ENCODE measurements at regions not wholly inside any gene's neighbourhood (a gene's known extent, or its start where the extent isn't known, plus 50 kb on each side); places are given as distances from the start of the nearest gene placed in this dataset.

DNA sequence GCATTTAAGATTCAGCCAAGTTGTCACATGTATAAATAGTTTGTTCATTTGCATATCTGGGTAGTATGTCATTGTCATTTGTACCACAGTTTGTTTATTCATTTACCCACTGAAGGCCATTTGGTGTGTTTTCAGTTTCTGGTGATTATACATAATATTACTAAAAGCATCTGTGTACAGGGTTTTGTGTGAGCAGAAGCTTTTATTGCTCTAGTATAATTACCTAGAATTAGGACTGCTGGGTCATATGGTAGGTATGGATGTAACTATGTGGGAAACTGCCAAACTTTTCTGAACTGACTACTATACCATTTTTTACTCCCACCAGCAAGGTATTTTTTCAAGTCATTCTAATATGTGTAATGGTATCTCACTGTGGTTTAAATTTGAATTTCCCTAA is 584.0 kb upstream of the GHITM start:
- in situ Hi-C loops (cut with HindIII; ENCODE audit: low sequenced_read_pairs): no loop called here

DNA sequence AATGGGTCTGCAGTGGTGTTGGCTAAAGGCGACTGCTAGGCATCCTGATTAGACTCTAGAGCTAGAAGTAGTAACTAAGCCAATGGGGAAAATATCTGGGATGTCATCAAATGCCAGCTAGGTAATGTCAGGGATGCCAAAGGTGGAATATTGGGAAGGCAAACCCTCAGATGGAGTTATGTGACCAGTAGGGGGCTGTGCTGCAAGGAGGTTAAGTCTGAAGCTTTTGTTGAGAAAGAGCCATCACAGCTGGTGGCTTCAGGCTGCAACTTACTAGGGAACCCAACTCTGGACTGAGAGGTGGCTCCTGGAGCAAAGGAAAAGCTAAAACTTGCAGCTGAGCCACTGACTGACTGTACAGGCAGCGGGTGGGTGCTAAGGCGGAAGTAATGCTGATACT is 576.9 kb upstream of the GHITM start:
- in situ Hi-C loops (cut with HindIII; ENCODE audit: low sequenced_read_pairs): no loop called here

DNA sequence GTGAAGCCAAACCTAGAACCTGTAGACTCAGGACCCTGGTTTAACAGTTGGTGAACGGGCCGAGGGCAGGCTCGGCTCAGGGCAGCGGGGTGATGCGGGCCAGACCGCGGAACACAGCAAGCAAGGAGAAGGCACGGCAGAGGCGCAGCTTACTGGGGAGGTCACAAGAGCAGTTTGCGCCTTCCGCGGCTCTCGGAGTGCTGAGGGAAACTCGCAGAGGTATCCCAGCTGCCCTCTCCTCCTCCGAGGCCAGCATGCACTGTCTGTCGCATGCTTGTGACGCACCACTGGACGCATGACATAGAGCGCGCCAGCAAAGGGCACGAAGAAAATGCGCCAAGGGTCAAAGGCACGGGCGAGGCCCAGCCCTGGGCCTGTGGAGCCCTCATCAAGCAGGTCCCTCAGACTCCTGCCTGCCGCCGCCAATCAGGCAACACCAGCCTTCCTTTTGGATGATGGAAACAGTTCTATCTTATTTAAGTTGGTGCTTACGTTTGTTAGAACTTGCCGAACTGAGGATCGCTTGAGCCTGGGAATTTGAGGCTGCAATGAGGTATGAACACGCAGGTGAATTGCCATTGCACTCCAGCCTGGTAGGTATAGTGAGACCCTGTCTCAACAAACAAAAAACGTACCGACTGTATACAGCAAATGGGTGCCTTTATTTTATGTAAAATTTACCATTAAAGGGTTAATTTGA is 574.3 kb upstream of the GHITM start:
- in situ Hi-C loops (cut with HindIII; ENCODE audit: low sequenced_read_pairs): no loop called here

DNA sequence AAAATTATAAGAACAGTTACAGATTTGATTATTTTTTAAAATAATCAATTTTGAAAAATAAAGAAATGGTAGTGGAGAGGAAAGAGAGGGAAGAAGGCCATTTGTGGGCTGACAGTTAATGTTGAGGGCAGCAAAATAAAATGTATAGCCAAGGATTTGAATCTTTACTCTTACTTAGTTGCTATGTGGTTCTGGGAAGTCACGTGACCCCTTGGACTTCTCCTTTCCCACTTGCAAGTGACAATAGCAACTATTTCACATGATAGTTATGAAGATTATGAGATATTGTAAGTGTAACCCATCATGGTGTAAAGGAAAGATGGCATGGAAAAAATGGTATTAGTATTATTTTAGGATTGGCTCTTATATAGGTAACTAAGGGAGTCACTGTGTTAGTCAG is 567.3 kb upstream of the GHITM start:
- in situ Hi-C loops (cut with HindIII; ENCODE audit: low sequenced_read_pairs): no loop called here

DNA sequence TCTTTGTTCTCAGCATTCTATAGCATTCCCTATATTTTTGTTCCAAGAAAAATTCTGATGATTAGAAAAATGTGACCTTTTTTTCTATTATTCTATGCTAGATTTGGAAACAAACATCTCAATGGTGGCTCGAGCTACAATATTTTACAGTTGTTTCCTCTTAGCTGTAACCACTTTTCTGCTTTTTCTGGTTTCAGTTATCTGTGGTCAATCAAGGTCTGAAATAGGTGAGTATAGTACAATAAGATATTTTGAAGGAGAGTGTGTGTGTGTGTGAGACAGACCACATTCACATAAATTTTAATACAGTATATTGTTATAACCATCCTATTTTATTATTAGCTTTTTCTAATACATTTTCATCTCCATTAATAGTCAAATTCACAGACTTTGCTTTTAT is 564.5 kb upstream of the GHITM start:
- in situ Hi-C loops (cut with HindIII; ENCODE audit: low sequenced_read_pairs): no loop called here

DNA sequence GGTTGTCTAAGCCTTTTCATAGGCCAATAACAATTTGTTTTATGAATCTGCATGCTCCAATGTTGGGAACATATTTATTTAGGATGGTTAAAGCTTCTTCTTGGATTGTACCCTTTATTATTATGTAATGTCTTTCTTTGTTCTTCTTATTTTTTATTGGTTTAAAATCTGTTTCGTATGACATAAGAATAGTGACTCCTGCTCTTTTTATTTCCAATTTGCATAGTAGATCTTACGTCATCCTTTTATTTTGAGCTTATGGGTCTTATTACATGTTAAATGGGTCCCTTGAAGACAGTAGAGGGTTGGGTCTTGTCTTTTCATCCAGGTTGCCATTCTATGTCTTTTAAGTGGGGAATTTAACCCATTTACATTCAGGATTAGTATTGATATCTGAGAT is 561.9 kb upstream of the GHITM start:
- in situ Hi-C loops (cut with HindIII; ENCODE audit: low sequenced_read_pairs): no loop called here

DNA sequence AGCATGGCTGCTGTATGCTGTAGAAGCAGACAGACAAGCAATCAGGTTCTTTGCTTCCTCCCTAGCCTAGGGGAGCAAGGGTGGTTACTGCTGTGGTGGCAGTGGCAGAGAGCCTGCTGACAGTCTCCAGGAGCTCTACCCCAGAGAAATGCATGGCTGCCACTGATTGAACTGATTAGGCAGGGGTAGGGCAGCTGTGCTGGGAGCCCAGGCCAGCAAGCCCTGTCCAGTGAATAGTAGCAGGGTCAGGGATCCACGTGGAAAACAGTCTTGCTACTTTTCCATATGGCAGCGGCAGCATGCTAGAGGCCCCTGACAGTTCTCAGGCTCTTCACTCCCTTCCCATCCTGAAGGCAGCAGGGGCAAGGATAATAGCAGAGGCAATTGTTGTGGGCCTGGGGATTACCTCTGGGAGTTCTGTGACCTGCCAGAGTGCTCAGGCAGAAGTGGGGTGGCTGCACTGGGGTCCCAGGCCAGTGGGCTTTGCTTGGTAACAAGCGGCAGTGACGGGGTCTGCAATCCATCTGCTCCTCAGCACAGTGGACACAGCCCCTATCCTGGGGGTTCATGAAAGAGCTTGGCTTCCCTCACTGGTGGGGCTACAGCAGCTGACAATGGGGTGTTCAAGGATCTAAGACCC is 558.8 kb upstream of the GHITM start:
- in situ Hi-C loops (cut with HindIII; ENCODE audit: low sequenced_read_pairs): no loop called here

DNA sequence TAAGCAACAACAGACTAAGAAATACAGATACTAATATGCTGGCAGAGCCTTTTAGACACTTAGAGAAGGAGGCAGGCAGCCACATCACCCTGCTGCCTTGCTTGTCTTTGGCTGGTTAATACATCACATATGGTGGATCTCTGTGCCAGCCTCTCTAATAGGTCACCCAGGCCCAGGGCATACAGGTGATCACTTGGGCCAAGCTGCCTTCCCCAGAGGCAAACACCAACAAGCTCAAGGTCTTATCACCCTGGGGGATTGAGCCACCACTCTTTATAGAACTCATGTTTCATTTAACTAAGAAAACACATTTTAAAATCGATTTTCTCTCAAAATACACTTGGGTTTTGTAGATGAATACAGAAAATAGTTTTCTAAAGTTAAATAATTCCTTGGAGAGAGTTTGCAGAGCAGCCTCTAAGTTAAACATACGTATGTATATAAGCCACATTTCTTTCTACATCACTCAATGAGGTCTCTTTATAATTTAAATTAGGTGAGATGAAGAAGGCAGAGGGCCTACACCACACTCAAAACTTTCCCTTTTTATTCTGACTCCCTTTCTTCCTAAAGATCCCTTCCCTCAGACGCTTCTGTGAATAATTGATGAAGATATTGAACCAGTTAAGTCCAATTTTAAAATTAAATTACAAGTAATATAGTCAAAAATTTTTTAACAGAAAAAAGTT is 556.8 kb upstream of the GHITM start:
- in situ Hi-C loops (cut with HindIII; ENCODE audit: low sequenced_read_pairs): no loop called here

DNA sequence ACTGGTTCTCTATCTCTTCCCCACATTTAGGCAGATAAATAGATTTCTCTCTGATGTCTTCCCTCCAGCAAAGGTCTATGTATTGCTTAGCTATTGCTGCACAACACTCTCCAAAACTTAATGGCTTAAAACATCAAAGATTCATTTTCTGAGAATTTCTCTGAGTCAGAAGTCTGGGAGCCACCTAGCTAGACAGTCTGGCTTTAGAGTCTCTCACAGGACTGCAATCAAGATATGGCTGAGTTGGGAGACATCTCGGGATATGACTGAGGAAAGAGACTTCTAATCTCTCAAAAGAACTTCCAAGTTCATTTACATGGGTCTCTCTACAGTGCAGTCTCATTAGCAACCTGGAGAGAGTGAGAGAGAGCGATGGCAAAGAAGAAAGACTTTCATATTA is 553.6 kb upstream of the GHITM start:
- in situ Hi-C loops (cut with HindIII; ENCODE audit: low sequenced_read_pairs): no loop called here

DNA sequence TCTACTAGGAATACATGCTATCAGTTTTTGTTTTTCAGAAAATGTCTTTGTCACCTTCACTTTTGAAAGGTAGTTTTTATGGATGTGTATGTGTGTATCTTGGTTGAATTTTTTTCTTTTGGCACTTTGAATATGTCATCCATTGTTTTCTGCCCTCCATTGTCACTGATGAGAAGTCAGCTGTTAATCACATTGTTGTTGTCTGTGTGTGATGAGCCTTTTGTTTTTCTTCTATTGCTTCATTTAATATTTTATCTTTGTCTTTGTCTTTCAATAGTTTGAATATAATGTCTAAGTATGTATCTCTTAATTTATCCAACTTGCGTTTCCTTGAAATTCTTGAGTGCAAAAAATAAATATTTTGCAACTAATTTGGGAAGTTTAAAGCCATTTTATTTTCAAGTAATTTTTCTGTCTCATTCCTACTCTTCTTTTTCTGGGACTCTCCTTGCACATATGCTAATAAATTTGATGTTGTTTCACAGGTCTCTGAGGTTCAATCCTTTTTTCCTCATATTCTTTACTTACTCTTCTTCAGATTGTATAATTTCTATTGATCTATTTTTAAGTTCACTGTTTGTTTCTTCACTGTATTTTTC is 546.9 kb upstream of the GHITM start:
- in situ Hi-C loops (cut with HindIII; ENCODE audit: low sequenced_read_pairs): no loop called here

DNA sequence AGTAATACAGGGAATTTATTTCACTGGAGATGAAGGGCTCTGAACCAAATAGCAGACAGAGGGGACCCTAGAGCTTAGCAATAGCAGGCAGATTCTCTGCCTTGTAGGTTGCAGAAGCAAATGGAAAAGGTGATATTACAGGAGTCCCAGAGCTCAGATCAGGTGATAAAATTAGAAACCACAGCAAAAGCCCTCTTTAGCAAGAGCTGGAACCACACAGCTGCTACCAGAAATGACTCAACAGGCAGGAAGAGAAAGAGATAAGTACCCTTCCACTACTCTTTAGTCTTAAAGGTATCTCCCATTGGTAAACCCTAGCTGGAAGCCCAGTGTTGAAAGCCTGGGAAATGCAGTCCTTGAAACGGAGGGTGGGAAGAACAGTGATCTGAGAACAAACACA is 535.6 kb upstream of the GHITM start:
- in situ Hi-C loops (cut with HindIII; ENCODE audit: low sequenced_read_pairs): no loop called here

DNA sequence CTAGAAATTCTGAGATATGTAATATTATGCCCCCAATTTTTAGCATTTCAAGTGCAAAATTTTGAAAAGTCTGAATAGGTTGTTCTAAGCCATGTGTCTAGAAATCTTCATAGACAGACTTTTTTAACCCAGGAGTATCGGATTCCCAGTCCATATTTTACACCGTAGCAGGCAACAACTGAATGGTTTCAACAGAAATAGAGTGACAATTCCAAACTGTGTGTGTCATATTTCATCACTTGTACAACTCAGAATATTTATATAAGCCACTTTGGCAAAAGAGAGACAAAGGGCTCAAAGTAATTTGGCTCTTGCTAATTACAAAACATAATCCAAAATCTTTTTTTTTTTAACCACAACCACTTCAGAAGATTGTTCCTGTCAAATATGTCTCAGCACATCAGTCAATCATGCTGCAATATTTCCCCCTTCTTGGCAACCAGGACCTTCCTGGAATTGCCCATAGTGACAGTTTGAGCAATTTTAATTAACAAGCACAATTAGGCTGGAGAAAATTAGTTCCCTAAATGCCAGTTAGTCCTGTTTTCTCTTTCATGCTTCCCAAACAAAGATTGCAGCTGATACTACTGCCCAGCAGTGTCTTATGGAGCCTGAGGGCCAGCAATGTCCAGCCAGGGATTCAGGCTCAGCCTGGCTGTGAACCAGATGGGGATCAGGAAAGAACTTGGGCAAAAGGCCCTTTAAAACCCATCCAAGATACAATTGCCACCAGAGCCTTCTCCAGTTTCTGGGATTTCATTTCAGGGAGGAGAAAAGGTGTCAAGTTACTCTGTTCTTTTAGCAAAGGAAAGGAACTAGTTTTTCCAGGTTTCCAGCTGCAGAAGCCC is 533.3 kb upstream of the GHITM start:
- in situ Hi-C loops (cut with HindIII; ENCODE audit: low sequenced_read_pairs): no loop called here

DNA sequence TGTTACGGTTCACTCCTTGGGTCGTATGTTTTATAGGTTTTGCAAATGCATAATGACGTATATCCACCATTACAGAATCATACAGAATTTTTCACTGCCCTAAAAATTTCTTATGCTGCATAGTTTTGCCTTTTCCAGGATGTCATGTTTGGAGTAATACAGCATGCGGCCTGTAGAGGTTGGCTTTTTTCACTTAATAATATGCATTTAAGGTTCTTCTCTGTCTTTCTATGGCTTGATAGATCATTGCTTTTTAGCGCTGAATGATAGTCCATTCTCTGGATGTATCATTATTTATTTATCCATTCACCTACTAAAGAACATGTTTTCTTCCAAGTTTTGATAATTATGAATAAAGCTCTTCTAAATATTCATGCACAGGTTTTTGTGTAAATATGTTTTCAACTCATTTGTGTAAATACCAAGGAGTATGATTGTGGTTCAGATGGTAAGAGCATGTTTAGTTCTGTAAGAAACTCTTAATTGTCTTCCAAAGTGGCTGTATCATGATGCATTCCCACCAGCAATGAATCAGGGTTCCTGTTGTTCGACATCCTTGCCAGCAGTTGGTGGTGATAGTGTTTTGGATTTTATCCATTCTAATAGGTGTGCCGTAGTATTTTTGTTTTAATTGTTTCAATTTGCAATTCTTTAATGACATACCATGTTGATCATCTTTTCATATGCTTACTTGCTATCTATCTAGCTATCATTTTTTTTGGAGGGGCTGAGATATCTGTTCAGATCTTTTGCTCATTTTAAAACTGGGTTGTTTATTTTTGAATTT is 531.2 kb upstream of the GHITM start:
- in situ Hi-C loops (cut with HindIII; ENCODE audit: low sequenced_read_pairs): no loop called here

DNA sequence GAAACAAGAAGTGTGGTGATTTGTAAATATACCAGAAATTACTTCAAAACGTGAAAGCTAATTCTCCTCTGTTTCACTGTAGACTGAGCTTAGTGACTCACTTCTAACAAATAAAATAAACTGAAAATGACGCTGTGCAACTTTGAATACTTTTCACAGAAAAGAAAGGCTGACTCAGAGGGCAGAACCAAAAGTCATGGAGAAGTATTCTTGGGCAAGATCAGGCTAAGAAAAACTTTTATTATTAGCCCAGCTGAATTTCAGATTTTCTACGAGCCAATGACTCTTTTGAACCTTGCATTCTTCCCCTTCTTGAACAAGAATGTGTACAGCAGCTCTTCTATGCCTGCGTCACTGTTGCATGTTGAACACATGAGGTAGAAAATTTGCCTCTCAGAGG is 527.3 kb upstream of the GHITM start:
- in situ Hi-C loops (cut with HindIII; ENCODE audit: low sequenced_read_pairs): no loop called here

DNA sequence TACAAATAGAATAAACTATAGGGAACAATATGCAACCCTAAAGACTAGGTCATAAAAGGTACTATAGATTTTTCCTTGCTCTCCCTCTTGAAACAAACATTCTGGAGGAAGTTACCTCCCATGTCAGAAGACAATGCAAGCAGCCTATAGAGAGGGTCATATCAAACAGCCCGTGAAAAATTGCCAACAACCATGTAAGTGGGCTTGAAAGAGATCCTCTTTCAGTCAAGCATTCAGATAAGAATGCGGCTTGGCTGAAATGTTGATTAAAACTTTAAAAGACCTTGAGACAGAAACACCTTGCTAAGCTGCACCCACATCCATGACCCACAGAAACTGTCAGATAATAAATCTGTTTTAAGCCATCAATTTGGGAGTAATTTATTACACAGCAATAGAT is 526.6 kb upstream of the GHITM start:
- in situ Hi-C loops (cut with HindIII; ENCODE audit: low sequenced_read_pairs): no loop called here

DNA sequence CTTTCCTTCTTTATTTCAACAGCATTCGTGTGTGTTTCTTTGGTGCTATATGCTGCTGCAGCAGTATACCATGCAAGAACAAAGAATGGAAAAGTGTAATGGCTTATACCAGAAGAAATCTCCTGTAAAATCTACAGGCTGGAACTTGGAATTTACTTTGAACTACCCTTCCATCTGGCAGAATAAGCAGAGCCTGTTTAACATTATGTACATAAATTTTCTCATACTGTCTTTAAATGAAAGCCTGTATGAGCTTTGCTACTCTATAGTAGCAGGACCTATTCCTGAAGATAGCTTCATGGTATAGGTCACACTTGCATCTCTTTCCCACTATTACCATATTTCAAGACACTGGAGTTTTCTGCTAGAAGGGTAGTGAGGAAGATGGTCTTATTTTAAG is 522.1 kb upstream of the GHITM start:
- in situ Hi-C loops (cut with HindIII; ENCODE audit: low sequenced_read_pairs): no loop called here

DNA sequence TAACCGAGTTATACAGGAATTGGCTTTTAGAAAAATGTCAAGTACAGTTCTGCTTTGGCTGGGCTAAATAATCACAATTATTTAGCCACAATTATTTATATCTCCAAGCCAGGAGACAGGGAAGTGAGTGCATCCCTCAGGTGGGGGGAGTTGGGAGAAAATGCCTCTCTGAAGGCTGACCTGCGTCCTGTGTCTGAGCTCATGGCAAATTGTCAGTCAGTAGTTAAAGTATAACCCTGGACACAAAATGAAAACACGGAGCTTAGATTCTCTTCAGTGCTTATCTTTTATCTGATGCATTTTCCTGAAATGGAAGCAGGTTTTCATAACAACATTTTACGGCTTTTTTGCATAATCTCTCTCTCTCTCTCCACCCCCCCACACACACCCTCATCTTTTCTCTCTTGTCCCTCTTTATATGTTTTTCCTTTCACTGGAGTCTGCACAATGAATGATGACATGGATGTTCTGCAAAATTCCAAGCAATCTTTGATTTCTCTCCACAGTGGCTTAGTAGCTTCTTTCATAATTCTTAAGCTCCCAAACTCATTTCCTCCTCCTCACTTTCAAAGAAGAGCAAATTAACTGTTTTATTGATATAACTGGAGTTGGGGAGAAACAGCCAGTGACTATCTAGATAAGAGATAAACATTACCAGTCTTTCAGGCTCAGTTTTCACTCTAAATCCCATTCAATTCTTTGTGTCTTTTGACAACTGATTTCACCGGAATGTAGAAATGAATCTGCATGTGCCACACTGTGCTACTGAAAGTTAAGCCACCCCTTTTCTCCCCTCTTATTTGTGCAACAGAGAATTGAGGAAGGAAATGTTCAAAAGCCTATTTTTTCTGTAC is 521.4 kb upstream of the GHITM start:
- in situ Hi-C loops (cut with HindIII; ENCODE audit: low sequenced_read_pairs): no loop called here

DNA sequence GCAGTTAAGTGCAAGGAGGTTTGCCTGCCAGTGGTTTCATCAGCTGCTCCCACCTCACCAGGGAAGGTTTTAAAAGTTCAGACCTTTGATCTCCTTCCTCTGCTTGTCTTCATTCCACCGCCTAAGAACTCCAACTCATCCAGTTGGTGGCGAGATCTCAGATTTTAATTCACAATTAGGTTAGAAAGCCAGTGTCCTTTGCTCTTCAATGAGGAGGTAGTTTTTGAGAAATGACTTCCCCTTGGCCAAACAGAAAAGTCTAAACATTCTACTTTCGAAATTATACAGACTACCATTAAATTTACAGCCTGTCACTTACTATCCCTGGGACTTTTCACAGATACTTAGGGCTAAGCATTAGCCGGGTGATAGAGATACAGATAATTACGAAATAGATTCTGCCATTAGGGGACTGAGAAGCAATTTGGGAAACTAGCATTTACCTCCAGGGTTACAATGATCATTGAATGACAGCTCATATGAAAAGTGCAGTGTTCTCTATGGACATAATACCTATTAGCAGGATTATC is 513.4 kb upstream of the GHITM start:
- in situ Hi-C loops (cut with HindIII; ENCODE audit: low sequenced_read_pairs): no loop called here

DNA sequence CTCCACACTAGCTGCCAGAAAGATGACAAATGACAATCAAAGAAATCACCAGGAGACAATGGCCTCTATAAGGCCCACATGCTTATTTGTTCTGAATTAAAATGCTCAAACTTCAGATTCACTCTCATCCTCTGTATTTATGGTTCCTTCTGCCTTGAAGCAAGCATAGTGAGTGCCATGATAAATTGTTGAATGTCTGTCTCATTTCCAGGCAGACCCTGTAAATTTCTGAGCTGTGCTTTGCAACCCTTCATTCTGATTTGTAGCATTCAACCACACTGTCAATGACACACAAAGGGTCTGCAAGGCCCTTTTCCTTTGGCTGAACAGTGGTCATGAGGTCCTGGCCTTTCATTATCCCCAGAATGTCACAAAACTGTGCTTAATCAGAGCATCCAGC is 506.6 kb upstream of the GHITM start:
- in situ Hi-C loops (cut with HindIII; ENCODE audit: low sequenced_read_pairs): no loop called here
